ENCODE measurements at regions not wholly inside any gene's neighbourhood (a gene's known extent, or its start where the extent isn't known, plus 50 kb on each side); places are given as distances from the start of the nearest gene placed in this dataset.

- no peak for DNase-seq (ENCODE audit: low spot score in 2 of 2)
- Histone ChIP-seq H3K9me3 (no peaks in the 10 kb centered on the region), H3K36me3 (no peaks in the 10 kb centered on the region), H3K27ac (no peak overlapping the region), H3K4me3 (no peak overlapping the region), H3K27me3 (no peaks in the 10 kb centered on the region), H3K4me1 (no peaks in the 10 kb centered on the region)
- no peak for TF ChIP-seq EP300 (IDR thresholded peaks at IDR 0.05)
- TF ChIP-seq CTCF (IDR thresholded peaks at IDR 0.05), result no peak
- no peak for TF ChIP-seq POLR2AphosphoS5 (IDR thresholded peaks at IDR 0.05)
- TF ChIP-seq POLR2A (IDR thresholded peaks at IDR 0.05), result no peak
- 83% methylated on average over 1 of the region's 1 CpG for WGBS
Measured at GRCh38 chr18:39549144-39549543, 1983.5 kb upstream of the CELF4 start.

- no peak for TF ChIP-seq CTCF (IDR thresholded peaks at IDR 0.05)
- TF ChIP-seq EP300 (IDR thresholded peaks at IDR 0.05), result no peak
- no peak for TF ChIP-seq POLR2AphosphoS5 (IDR thresholded peaks at IDR 0.05)
- no peak for TF ChIP-seq POLR2A (IDR thresholded peaks at IDR 0.05)
- no peaks in the 10 kb centered on the region for H3K9me3 ChIP-seq
- H3K36me3 ChIP-seq, result no peaks in the 10 kb centered on the region
- 95% methylated on average over 5 of the region's 5 CpGs for WGBS
- DNase-seq (ENCODE audit: low spot score in 2 of 2), result no peak
- no peak overlapping the region for H3K4me3 ChIP-seq
- H3K4me1 ChIP-seq, result no peaks in the 10 kb centered on the region
- no peak overlapping the region for H3K27ac ChIP-seq
- no peaks in the 10 kb centered on the region for H3K27me3 ChIP-seq
Measured at GRCh38 chr18:39531659-39532058, 1966.1 kb upstream of the CELF4 start.

GRCh38 chr18:39529358-39529757 is 1963.8 kb upstream of the CELF4 start:
- no peak for DNase-seq (ENCODE audit: low spot score in 2 of 2)
- Histone ChIP-seq H3K4me3 (no peak overlapping the region), H3K27ac (no peak overlapping the region), H3K27me3 (no peaks in the 10 kb centered on the region), H3K36me3 (no peaks in the 10 kb centered on the region), H3K9me3 (no peaks in the 10 kb centered on the region), H3K4me1 (no peaks in the 10 kb centered on the region)
- WGBS, result 94% methylated on average over 12 of the region's 12 CpGs
- TF ChIP-seq CTCF (IDR thresholded peaks at IDR 0.05) (no peak), EP300 (IDR thresholded peaks at IDR 0.05) (no peak), POLR2AphosphoS5 (IDR thresholded peaks at IDR 0.05) (no peak), POLR2A (IDR thresholded peaks at IDR 0.05) (no peak)

GRCh38 chr18:39527465-39527864 is 1961.9 kb upstream of the CELF4 start:
- no peaks in the 10 kb centered on the region for H3K36me3 ChIP-seq
- WGBS, result 97% methylated on average over 1 of the region's 1 CpG
- TF ChIP-seq CTCF (IDR thresholded peaks at IDR 0.05) (no peak), EP300 (IDR thresholded peaks at IDR 0.05) (no peak), POLR2AphosphoS5 (IDR thresholded peaks at IDR 0.05) (no peak), POLR2A (IDR thresholded peaks at IDR 0.05) (no peak)
- no peaks in the 10 kb centered on the region for H3K27me3 ChIP-seq
- H3K27ac ChIP-seq, result no peak overlapping the region
- no peaks in the 10 kb centered on the region for H3K9me3 ChIP-seq
- no peak for DNase-seq (ENCODE audit: low spot score in 2 of 2)
- H3K4me3 ChIP-seq, result no peak overlapping the region
- no peaks in the 10 kb centered on the region for H3K4me1 ChIP-seq

GRCh38 chr18:39524370-39524769 is 1958.8 kb upstream of the CELF4 start:
- DNase-seq (ENCODE audit: low spot score in 2 of 2), result no peak
- TF ChIP-seq CTCF (IDR thresholded peaks at IDR 0.05) (no peak), POLR2A (IDR thresholded peaks at IDR 0.05) (no peak), EP300 (IDR thresholded peaks at IDR 0.05) (no peak), POLR2AphosphoS5 (IDR thresholded peaks at IDR 0.05) (no peak)
- Histone ChIP-seq H3K36me3 (no peaks in the 10 kb centered on the region), H3K4me3 (no peak overlapping the region), H3K4me1 (no peaks in the 10 kb centered on the region), H3K27ac (no peak overlapping the region), H3K9me3 (no peaks in the 10 kb centered on the region), H3K27me3 (no peaks in the 10 kb centered on the region)
